ENCODE measurements at regions not wholly inside any gene's neighbourhood (a gene's known extent, or its start where the extent isn't known, plus 50 kb on each side); places are given as distances from the start of the nearest gene placed in this dataset.

DNA sequence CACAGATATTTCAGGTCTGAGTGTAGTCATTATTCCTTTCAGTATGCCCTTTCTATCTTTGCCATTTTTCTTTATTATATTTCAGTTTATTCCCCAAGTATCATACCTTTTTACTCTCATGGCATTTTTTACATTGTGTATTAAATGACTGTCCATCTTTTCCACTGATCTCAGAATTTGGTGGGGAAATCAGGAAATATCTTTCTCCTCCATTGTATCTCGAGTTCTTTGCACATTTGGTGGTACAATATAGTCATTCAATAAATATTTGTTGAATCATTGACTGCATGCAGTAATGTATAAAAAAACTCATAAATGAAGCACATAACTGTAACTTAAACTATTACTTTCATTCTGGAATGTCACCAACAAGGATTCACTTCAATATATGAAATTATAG, 354.7 kb downstream of the HGF start:
- Histone ChIP-seq H3K27me3 (replicated peaks; ENCODE audit: control insufficient read depth, insufficient read depth, low read length) (no peaks in the 10 kb centered on the region), H3K36me3 (ENCODE audit: control insufficient read depth, insufficient read depth, low read length) (no peaks in the 10 kb centered on the region), H3K4me3 (replicated peaks; ENCODE audit: low read depth, low read length) (no peak overlapping the region)
- TF ChIP-seq, protein P1, sequence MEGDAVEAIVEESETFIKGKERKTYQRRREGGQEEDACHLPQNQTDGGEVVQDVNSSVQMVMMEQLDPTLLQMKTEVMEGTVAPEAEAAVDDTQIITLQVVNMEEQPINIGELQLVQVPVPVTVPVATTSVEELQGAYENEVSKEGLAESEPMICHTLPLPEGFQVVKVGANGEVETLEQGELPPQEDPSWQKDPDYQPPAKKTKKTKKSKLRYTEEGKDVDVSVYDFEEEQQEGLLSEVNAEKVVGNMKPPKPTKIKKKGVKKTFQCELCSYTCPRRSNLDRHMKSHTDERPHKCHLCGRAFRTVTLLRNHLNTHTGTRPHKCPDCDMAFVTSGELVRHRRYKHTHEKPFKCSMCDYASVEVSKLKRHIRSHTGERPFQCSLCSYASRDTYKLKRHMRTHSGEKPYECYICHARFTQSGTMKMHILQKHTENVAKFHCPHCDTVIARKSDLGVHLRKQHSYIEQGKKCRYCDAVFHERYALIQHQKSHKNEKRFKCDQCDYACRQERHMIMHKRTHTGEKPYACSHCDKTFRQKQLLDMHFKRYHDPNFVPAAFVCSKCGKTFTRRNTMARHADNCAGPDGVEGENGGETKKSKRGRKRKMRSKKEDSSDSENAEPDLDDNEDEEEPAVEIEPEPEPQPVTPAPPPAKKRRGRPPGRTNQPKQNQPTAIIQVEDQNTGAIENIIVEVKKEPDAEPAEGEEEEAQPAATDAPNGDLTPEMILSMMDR (IDR thresholded peaks at IDR 0.05; ENCODE audit: insufficient read depth, low read length, poor library complexity, severe bottlenecking) = no peak
- no peak for DNase-seq (ENCODE audit: extremely low read depth, insufficient read length)

DNA sequence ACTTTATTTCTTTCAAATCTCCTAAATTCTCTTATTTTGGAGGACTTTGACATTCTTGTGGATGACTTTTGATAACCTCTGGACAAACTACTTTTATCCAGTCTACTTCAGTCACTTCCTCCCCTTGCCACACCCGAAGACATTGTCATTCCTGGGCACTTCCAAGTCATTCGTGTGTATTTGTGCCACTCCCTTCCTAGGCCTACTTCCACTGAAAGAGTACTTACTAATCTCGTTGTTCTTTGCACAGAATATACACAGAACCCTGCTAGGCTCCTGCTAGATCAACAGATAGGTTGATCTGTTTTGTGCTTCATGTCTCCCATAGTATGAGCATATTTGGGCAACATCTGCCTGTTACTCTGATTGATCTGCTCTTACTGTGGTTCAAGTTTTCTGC, 355.4 kb downstream of the HGF start:
- DNase-seq (ENCODE audit: extremely low read depth, insufficient read length) = no peak
- TF ChIP-seq, protein P1 (IDR thresholded peaks at IDR 0.05; ENCODE audit: insufficient read depth, low read length, poor library complexity, severe bottlenecking) = no peak
- H3K27me3 ChIP-seq (replicated peaks; ENCODE audit: control insufficient read depth, insufficient read depth, low read length) = no peaks in the 10 kb centered on the region
- H3K36me3 ChIP-seq (ENCODE audit: control insufficient read depth, insufficient read depth, low read length) = no peaks in the 10 kb centered on the region
- no peak overlapping the region for H3K4me3 ChIP-seq (replicated peaks; ENCODE audit: low read depth, low read length)

DNA sequence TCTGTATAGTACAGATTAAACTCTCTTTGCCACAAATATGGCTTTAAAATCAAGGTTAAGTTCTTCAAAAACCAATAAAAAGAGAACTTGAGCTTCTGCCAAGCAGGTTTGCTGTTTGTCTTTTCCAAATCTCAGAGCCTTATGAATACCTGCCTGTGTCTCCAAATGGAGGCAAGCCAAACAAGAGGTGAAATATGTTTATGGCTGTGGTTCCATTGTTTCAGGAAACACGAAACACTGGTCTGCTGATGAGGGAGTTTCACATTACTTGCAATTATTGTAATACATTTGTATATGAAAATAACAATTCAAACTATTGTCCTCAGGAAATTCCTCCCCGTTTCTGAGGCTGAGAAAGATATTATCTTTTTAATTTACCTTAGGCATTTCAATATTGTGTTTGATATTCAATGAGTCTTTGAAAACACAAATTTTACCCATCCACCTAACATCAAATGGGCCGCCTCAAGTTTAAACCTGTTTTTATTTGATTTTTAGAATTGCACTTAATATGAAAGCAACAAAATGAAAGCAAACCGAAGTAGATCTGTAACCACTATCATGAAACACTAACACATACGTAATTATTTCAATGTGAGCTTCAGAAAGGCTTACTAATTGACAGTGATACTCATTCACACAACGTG, 359.3 kb downstream of the HGF start:
- DNase-seq (ENCODE audit: extremely low read depth, insufficient read length) = no peak
- TF ChIP-seq, protein P1 (IDR thresholded peaks at IDR 0.05; ENCODE audit: insufficient read depth, low read length, poor library complexity, severe bottlenecking) = no peak
- H3K4me3 ChIP-seq (replicated peaks; ENCODE audit: low read depth, low read length) = no peak overlapping the region
- H3K36me3 ChIP-seq (ENCODE audit: control insufficient read depth, insufficient read depth, low read length) = no peaks in the 10 kb centered on the region
- no peaks in the 10 kb centered on the region for H3K27me3 ChIP-seq (replicated peaks; ENCODE audit: control insufficient read depth, insufficient read depth, low read length)

DNA sequence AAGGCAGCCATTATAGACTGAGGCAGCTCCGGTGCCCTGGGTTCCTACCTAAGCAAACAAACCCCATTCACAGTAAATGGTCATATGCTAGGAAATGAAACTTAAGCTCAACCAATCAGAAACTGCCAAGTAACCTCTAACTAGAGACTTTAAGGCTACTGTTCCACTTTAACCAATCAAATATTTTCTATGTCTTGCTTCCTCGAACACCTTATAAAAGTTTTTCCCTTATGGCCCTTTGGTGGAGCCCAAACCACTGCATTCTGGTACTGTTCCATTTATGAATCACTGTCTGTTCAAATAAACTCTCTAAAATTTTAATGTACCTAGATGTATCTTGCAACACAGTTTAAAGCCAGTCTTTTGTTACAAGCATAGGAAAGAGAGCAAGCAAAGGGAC, 361.1 kb downstream of the HGF start:
- Histone ChIP-seq H3K4me3 (replicated peaks; ENCODE audit: low read depth, low read length) (no peak overlapping the region), H3K27me3 (replicated peaks; ENCODE audit: control insufficient read depth, insufficient read depth, low read length) (no peaks in the 10 kb centered on the region), H3K36me3 (ENCODE audit: control insufficient read depth, insufficient read depth, low read length) (no peaks in the 10 kb centered on the region)
- TF ChIP-seq, protein P1 (IDR thresholded peaks at IDR 0.05; ENCODE audit: insufficient read depth, low read length, poor library complexity, severe bottlenecking) = no peak
- no peak for DNase-seq (ENCODE audit: extremely low read depth, insufficient read length)

DNA sequence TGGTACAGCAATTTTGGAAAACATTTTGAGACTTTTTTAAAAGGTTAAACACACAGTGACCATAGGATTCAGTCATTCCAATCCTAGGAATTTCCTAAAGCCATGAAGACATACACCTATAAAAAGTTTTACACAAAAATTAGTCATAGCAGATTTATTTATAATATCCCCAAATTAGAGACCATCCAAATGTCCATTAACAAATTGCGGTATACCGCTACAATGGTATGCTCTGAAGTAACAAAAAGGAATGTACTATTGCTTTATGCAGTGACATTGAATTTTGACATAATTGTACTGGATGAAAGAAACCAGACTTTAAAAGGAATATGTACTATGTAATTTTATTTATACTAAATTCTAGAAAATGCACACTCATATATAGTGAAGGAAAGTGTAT, 362.8 kb downstream of the HGF start:
- H3K4me3 ChIP-seq (replicated peaks; ENCODE audit: low read depth, low read length) = no peak overlapping the region
- TF ChIP-seq, protein P1 (IDR thresholded peaks at IDR 0.05; ENCODE audit: insufficient read depth, low read length, poor library complexity, severe bottlenecking) = no peak
- no peaks in the 10 kb centered on the region for H3K36me3 ChIP-seq (ENCODE audit: control insufficient read depth, insufficient read depth, low read length)
- DNase-seq (ENCODE audit: extremely low read depth, insufficient read length) = no peak
- H3K27me3 ChIP-seq (replicated peaks; ENCODE audit: control insufficient read depth, insufficient read depth, low read length) = no peaks in the 10 kb centered on the region

DNA sequence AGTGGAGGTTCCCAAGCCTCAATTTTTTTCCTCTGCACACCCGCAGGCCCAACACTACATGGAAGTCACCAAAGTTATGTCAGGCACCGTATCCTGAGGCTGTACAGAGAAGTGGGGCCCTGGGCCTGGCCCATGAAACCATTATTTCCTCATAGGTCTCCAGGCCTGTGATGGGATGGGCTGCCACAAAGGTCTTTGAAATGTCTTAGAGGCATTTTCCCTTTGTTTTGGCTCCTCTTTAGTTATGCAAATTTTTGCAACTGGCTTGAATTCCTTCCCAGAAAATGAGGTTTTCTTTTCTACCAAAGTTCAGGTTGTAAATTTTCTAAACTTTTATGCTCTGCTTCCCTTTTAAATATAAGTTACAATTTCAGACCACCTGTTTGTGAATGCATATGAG, 365.2 kb downstream of the HGF start:
- TF ChIP-seq, protein P1 (IDR thresholded peaks at IDR 0.05; ENCODE audit: insufficient read depth, low read length, poor library complexity, severe bottlenecking) = no peak
- Histone ChIP-seq H3K4me3 (replicated peaks; ENCODE audit: low read depth, low read length) (no peak overlapping the region), H3K36me3 (ENCODE audit: control insufficient read depth, insufficient read depth, low read length) (no peaks in the 10 kb centered on the region), H3K27me3 (replicated peaks; ENCODE audit: control insufficient read depth, insufficient read depth, low read length) (no peaks in the 10 kb centered on the region)
- no peak for DNase-seq (ENCODE audit: extremely low read depth, insufficient read length)

All from GM06990 (cell line).